Esophagus muscularis mucosa (tissue), 4 donors: ENCODE measurements at regions not wholly inside any gene's neighbourhood (a gene's known extent, or its start where the extent isn't known, plus 50 kb on each side); places are given as distances from the start of the nearest gene placed in this dataset.
"Not testable (repeated sequence)": the region's sequence is repeated elsewhere in the genome, so short reads cannot be mapped to it uniquely, and the experiment has no call there.

ENCODE experiments used
- DNase-seq: peaks from one replicate; pipeline ENCODE4 v3.0.0-alpha.2; 2017; ENCODE audit errors: extremely low spot score
- H3K27ac ChIP-seq, 4 donors: fragments of 200-600 bp; sonication (generic); replicated peaks in 1 of 4; 1 replicate in 3 of 4; 2 replicates in 1 of 4; pipeline ENCODE4 v1.5.1; 2016 to 2019; ENCODE audit warnings: mild to moderate bottlenecking in 1 of 4
- H3K27me3 ChIP-seq, 4 donors: fragments of 200-600 bp; sonication (generic); one replicate each; pipeline versions ENCODE4 v1.5.1 to v1.6.0; 2016 to 2019
- H3K36me3 ChIP-seq, 4 donors: fragments of 200-600 bp; sonication (generic); one replicate each; pipeline ENCODE4 v1.5.1; 2016 to 2019
- H3K4me1 ChIP-seq, 4 donors: fragments of 200-600 bp; sonication (generic); one replicate each; pipeline ENCODE4 v1.5.1; 2016 to 2019
- H3K4me3 ChIP-seq, 4 donors: fragments of 200-600 bp; sonication (generic); 1 replicate in 2 of 4; 2 replicates in 2 of 4; pipeline ENCODE4 v1.5.1; 2016 to 2019; ENCODE audit warnings: mild to moderate bottlenecking in 4 of 4, moderate library complexity in 1 of 4
- H3K9me3 ChIP-seq, 4 donors: fragments of 200-600 bp; sonication (generic); 1 replicate in 3 of 4; 2 replicates in 1 of 4; pipeline ENCODE4 v1.5.1; 2016 to 2019
- WGBS: methylation state at CpG from one replicate; pipeline ENCODE4 v1.1.5; 2018; 5-methylcytosine and 5-hydroxymethylcytosine counted together
- intact Hi-C: fragments of 100-400 bp; cut with DNase I; formaldehyde crosslinking; loops from one replicate; pipeline ENCODE4 v1.15.1; 2023

- H3K27me3 ChIP-seq, DNase-seq, H3K9me3 ChIP-seq, intact Hi-C loops, H3K27ac ChIP-seq, H3K4me1 ChIP-seq, H3K4me3 ChIP-seq, H3K36me3 ChIP-seq: not testable (repeated sequence)
- no CpG with 5 or more reads among the region's 78 CpGs for WGBS
Measured at GRCh38 chr7:65647153-65647964, 225.5 kb upstream of the VKORC1L1 start.

DNA sequence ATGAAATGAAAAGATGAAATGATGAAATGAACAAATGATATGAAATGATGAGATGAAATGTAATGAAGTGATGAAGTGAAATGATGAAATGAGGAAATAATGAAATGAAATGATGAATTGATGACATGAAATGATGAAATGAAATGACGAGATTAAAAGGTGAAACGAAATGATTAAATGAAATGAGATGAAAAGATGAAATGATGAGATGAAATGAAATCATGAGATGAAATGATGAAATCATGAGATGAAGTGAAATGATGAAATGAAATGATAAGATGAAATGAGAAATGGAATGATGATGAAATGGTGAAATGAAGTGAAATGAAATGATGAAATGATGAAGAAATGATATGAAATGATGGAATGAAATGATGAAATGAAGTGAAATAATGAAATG, 221.7 kb upstream of the VKORC1L1 start:
- H3K4me1 ChIP-seq, intact Hi-C loops, H3K27ac ChIP-seq, H3K36me3 ChIP-seq, H3K27me3 ChIP-seq, H3K4me3 ChIP-seq, DNase-seq, H3K9me3 ChIP-seq: not testable (repeated sequence)
- 90% methylated on average over 2 of the region's 2 CpGs for WGBS

DNA sequence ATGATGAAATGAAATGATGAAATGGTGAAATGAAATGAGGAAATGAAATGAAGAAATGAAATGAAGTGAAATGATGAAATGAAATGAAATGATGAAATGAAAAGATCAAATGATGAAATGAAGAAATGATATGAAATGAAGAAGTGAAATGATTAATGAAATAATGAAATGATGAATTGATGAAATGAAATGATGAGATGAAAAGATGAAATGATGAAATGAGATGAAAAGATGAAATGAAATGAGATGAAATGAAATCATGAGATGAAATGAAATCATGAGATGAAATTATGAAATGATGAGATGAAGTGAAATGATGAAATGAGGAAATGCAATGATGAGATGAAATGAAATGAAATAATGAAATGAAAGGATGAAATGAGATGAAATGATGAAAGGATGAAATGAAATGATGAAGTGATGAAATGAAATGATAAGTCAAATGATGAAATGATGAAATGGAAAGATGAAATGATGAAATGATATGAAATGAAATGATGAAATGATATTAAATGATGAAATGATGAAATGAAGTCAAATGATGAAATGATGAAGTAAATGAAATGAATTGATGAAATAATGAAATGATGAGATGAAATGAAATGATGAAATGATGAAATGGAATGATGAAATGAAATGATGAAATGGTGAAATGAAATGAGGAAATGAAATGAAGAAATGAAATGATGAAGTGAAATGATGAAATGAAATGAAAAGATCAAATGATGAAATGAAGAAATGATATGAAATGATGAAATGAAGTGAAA, 220.9 kb upstream of the VKORC1L1 start:
- DNase-seq, intact Hi-C loops, H3K27ac ChIP-seq, H3K4me3 ChIP-seq, H3K36me3 ChIP-seq, H3K27me3 ChIP-seq, H3K9me3 ChIP-seq, H3K4me1 ChIP-seq: not testable (repeated sequence)

DNA sequence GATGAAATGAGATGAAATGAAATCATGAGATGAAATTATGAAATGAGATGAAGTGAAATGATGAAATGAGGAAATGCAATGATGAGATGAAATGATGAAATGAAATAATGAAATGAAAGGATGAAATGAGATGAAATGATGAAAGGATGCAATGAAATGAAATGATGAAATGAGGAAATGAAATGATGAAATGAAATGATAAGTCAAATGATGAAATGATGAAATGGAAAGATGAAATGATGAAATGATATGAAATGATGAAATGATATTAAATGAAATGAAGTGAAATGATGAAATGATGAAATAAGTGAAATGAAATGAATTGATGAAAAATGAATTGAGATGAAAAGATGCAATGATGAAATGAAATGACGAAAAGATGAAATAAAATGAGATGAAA, 220.2 kb upstream of the VKORC1L1 start:
- H3K27me3 ChIP-seq, H3K4me1 ChIP-seq, H3K4me3 ChIP-seq, H3K27ac ChIP-seq, H3K36me3 ChIP-seq, intact Hi-C loops, H3K9me3 ChIP-seq, DNase-seq: not testable (repeated sequence)
- WGBS: no CpG with 5 or more reads among the region's 1 CpG

GRCh38 chr7:65656494-65657188, 216.2 kb upstream of the VKORC1L1 start:
- DNase-seq, H3K27me3 ChIP-seq, H3K4me3 ChIP-seq, intact Hi-C loops, H3K36me3 ChIP-seq, H3K9me3 ChIP-seq, H3K4me1 ChIP-seq, H3K27ac ChIP-seq: not testable (repeated sequence)
- no CpG with 5 or more reads among the region's 5 CpGs for WGBS

DNA sequence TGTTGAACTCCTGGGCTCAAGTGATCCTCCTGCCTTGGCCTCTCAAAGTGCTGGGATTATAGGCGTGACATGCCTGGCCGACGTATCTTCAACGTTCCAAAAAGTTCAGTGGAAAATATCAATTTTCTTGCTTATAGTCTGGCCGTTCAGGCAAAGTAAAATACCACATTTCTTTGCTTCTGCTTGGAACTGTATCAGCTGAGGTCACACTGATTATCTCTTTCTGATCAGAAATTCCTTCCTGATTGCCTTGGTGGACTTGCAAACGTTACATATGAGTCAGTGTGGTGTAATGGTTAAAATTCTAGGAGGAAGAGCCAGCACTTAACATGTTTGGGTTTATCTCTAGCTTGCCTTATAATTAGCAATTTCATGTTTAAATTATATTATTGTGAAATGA, 189.5 kb upstream of the VKORC1L1 start:
- H3K9me3 ChIP-seq, H3K4me3 ChIP-seq, H3K27ac ChIP-seq, H3K27me3 ChIP-seq, DNase-seq, H3K4me1 ChIP-seq, H3K36me3 ChIP-seq, intact Hi-C loops: not testable (repeated sequence)
- WGBS: 83% methylated on average over 6 of the region's 6 CpGs

- WGBS: 56% methylated on average over 1 of the region's 5 CpGs
- H3K27ac ChIP-seq, H3K36me3 ChIP-seq, H3K4me1 ChIP-seq, DNase-seq, H3K9me3 ChIP-seq, H3K27me3 ChIP-seq, intact Hi-C loops, H3K4me3 ChIP-seq: not testable (repeated sequence)
Measured at GRCh38 chr7:65699026-65699714, 173.7 kb upstream of the VKORC1L1 start.

GRCh38 chr7:65699715-65700356, 173.0 kb upstream of the VKORC1L1 start:
- H3K27me3 ChIP-seq, H3K9me3 ChIP-seq, H3K4me3 ChIP-seq, H3K27ac ChIP-seq, H3K36me3 ChIP-seq, intact Hi-C loops, H3K4me1 ChIP-seq, DNase-seq: not testable (repeated sequence)
- 81% methylated on average over 4 of the region's 6 CpGs for WGBS

- DNase-seq, H3K27ac ChIP-seq, intact Hi-C loops, H3K4me3 ChIP-seq, H3K9me3 ChIP-seq, H3K4me1 ChIP-seq, H3K36me3 ChIP-seq, H3K27me3 ChIP-seq: not testable (repeated sequence)
- WGBS: 88% methylated on average over 4 of the region's 4 CpGs
Measured at GRCh38 chr7:65719123-65719798, 153.6 kb upstream of the VKORC1L1 start.
